CD14-positive monocyte (primary cell): ENCODE measurements at regions not wholly inside any gene's neighbourhood (a gene's known extent, or its start where the extent isn't known, plus 50 kb on each side); places are given as distances from the start of the nearest gene placed in this dataset.

ENCODE experiments used
- DNase-seq, 3 donors: peaks; one replicate each; pipeline ENCODE4 v3.0.0-alpha.2; 2011 to 2022
- H2AFZ ChIP-seq: 2 replicates; pipeline ENCODE4 v1.6.0; 2012; ENCODE audit warnings: mild to moderate bottlenecking, low read depth, low read length, inconsistent platforms; ENCODE audit not compliant: insufficient read depth, poor library complexity, severe bottlenecking
- H3K27ac ChIP-seq, 2 donors: 1 replicate in 1 of 2; 2 replicates in 1 of 2; pipeline ENCODE4 v1.5.1; 2012 to 2013; ENCODE audit warnings: low read length in 2 of 2, control low read depth in 1 of 2, inconsistent platforms in 1 of 2, low read depth in 1 of 2, mild to moderate bottlenecking in 1 of 2
- H3K27me3 ChIP-seq, 2 donors: one replicate each; pipeline versions ENCODE4 v1.6.0 to v1.6.1; 2011 to 2013; ENCODE audit warnings: low read length in 2 of 2; ENCODE audit not compliant: control insufficient read depth in 2 of 2, insufficient read depth in 2 of 2
- H3K36me3 ChIP-seq, 2 donors: replicated peaks in 1 of 2; 1 replicate in 1 of 2; 2 replicates in 1 of 2; pipeline versions ENCODE4 v1.5.1 to v1.6.1; 2012 to 2013; ENCODE audit warnings: low read length in 2 of 2, control low read depth in 1 of 2, inconsistent platforms in 1 of 2, mild to moderate bottlenecking in 1 of 2; ENCODE audit not compliant: insufficient read depth in 2 of 2, control insufficient read depth in 1 of 2
- H3K4me1 ChIP-seq, 2 donors: 1 replicate in 1 of 2; 2 replicates in 1 of 2; pipeline versions ENCODE4 v1.5.1 to v1.6.1; 2012 to 2013; ENCODE audit warnings: low read length in 2 of 2, control low read depth in 1 of 2, inconsistent platforms in 1 of 2, mild to moderate bottlenecking in 1 of 2, moderate library complexity in 1 of 2; ENCODE audit not compliant: insufficient read depth in 2 of 2, control insufficient read depth in 1 of 2
- H3K4me2 ChIP-seq: replicated peaks from 2 replicates; pipeline ENCODE3; 2012; ENCODE audit warnings: low read length, moderate library complexity, mild to moderate bottlenecking; ENCODE audit not compliant: poor library complexity, severe bottlenecking; ENCODE audit errors: extremely low read depth
- H3K4me3 ChIP-seq, 3 experiments: fragments of 200-600 bp in 1 of 3; sonication (generic) in 1 of 3; replicated peaks in 1 of 3; 1 replicate in 2 of 3; 2 replicates in 1 of 3; pipeline ENCODE4 v1.5.1; 2011 to 2013; ENCODE audit warnings: low read length in 3 of 3, mild to moderate bottlenecking in 3 of 3, control low read depth in 2 of 3, low read depth in 2 of 3, inconsistent platforms in 1 of 3, moderate library complexity in 1 of 3
- H3K79me2 ChIP-seq: 2 replicates; pipeline ENCODE4 v1.6.0; 2012; ENCODE audit warnings: mild to moderate bottlenecking, control low read depth, inconsistent platforms, low read length, moderate library complexity; ENCODE audit not compliant: insufficient read depth
- H3K9ac ChIP-seq: 2 replicates; pipeline ENCODE4 v1.6.0; 2017; ENCODE audit warnings: low read length, mild to moderate bottlenecking; ENCODE audit not compliant: insufficient read depth, poor library complexity, severe bottlenecking
- H3K9me3 ChIP-seq, 2 donors: replicated peaks in 1 of 2; 1 replicate in 1 of 2; 2 replicates in 1 of 2; pipeline versions ENCODE4 v1.5.1 to v1.6.1; 2012 to 2013; ENCODE audit warnings: low read length in 2 of 2, control low read depth in 1 of 2; ENCODE audit not compliant: control insufficient read depth in 1 of 2, insufficient read depth in 1 of 2
- H4K20me1 ChIP-seq: 2 replicates; pipeline ENCODE4 v1.6.0; 2012; ENCODE audit warnings: mild to moderate bottlenecking, low read length, control low read depth, moderate library complexity; ENCODE audit not compliant: insufficient read depth
- H3K27ac Mint-ChIP-seq, 7 donors: one replicate each; pipeline ENCODE4 v1.8.0; 2020; ENCODE audit warnings: mild to moderate bottlenecking in 7 of 7, mixed read lengths in 7 of 7, moderate library complexity in 6 of 7, inconsistent platforms in 2 of 7
- H3K27me3 Mint-ChIP-seq, 3 donors: one replicate each; pipeline ENCODE4 v1.8.0; 2021 to 2022; ENCODE audit warnings: low read depth in 3 of 3, mild to moderate bottlenecking in 3 of 3, mixed read lengths in 3 of 3, moderate library complexity in 3 of 3, inconsistent platforms in 1 of 3
- H3K36me3 Mint-ChIP-seq, 2 donors: one replicate each; pipeline ENCODE4 v1.8.0; 2020; ENCODE audit warnings: mixed read lengths in 2 of 2, inconsistent platforms in 1 of 2, mild to moderate bottlenecking in 1 of 2
- H3K4me1 Mint-ChIP-seq: one replicate; pipeline ENCODE4 v1.8.0; 2020; ENCODE audit warnings: mild to moderate bottlenecking, mixed read lengths
- H3K4me3 Mint-ChIP-seq, 2 donors: one replicate each; pipeline ENCODE4 v1.8.0; 2020; ENCODE audit warnings: mild to moderate bottlenecking in 2 of 2, mixed read lengths in 2 of 2, moderate library complexity in 1 of 2
- H3K9me3 Mint-ChIP-seq, 7 donors: one replicate each; pipeline ENCODE4 v1.8.0; 2020 to 2022; ENCODE audit warnings: mixed read lengths in 7 of 7, mild to moderate bottlenecking in 6 of 7, moderate library complexity in 6 of 7, inconsistent platforms in 2 of 7
- WGBS: methylation state at CpG from one replicate; pipeline ENCODE4 v1.1.5; 2013; ENCODE audit warnings: missing lambda C conversion rate; ENCODE audit not compliant: insufficient coverage; 5-methylcytosine and 5-hydroxymethylcytosine counted together
- intact Hi-C, 2 donors: fragments of 100-400 bp; cut with micrococcal nuclease; formaldehyde crosslinking; loops; one replicate each; pipeline versions ENCODE4 v1.15.0 to v1.15.1; 2023
- TF ChIP-seq, protein P1 (sequence below): fragments of 200-600 bp; IDR thresholded peaks from one replicate; pipeline ENCODE4 v1.8.0; 2022; ENCODE audit warnings: antibody characterized with exemption, mild to moderate bottlenecking

DNA sequence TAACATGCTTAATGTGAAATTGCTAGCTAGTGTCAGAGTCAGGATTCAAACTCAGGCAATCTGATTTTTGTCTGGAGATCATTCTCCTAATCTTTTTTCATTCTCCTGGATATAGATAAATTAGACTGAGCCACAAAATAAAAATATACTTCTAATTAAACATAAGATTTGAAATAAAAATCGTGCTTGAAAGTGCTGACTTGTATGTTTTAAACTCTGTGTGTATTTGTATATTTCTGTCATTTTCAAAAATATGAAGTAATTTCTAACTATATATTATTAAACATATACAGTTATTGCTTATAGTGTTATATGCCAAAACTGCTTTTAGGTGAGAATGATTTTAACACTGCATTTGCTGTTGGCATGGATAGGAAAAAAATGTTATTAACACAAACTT lies 239.4 kb downstream of the KCNJ2 start:
- peaks cover 40% of the 10 kb centered on the region for H3K4me1 Mint-ChIP-seq

DNA sequence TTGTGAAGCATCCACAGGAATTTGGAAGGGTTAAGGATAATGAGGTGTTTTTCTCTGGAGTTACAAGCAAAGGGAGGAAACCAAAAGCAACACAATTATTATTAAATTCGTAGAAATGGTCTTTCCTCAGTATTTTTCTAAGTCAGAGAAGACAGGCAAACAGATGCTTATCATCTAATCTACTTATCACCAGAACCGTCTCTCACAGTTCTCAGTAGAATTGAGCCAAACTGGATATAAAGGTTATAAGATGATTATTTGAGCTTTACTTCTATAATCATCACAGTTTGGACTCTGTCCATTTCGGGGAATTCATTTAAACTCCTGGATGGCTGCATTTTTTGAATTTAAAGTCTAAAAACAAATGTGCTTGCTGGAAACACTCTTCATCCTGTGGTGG lies 245.0 kb downstream of the KCNJ2 start:
- Histone ChIP-seq H3K36me3 (no peaks in the 10 kb centered on the region), H3K4me1 (no peaks in the 10 kb centered on the region), H2AFZ (no peak overlapping the region), H3K27me3 (no peaks in the 10 kb centered on the region), H3K4me2 (no peak overlapping the region), H3K9ac (no peak overlapping the region), H3K79me2 (no peaks in the 10 kb centered on the region), H4K20me1 (no peaks in the 10 kb centered on the region), H3K27ac (no peak overlapping the region), H3K4me3 (no peak overlapping the region), H3K9me3 (no peaks in the 10 kb centered on the region)
- peaks cover 0 to 10% (median 0%) of the 10 kb centered on the region in 7 donors for H3K9me3 Mint-ChIP-seq
- no peak for DNase-seq
- H3K4me3 Mint-ChIP-seq, result no peak overlapping the region
- no peaks in the 10 kb centered on the region for H3K4me1 Mint-ChIP-seq
- no peak overlapping the region for H3K27ac Mint-ChIP-seq
- no peaks in the 10 kb centered on the region for H3K27me3 Mint-ChIP-seq
- WGBS, result no CpG with 5 or more reads among the region's 3 CpGs
- no peaks in the 10 kb centered on the region for H3K36me3 Mint-ChIP-seq
- intact Hi-C loops, result no loop called here
- TF ChIP-seq, protein P1, sequence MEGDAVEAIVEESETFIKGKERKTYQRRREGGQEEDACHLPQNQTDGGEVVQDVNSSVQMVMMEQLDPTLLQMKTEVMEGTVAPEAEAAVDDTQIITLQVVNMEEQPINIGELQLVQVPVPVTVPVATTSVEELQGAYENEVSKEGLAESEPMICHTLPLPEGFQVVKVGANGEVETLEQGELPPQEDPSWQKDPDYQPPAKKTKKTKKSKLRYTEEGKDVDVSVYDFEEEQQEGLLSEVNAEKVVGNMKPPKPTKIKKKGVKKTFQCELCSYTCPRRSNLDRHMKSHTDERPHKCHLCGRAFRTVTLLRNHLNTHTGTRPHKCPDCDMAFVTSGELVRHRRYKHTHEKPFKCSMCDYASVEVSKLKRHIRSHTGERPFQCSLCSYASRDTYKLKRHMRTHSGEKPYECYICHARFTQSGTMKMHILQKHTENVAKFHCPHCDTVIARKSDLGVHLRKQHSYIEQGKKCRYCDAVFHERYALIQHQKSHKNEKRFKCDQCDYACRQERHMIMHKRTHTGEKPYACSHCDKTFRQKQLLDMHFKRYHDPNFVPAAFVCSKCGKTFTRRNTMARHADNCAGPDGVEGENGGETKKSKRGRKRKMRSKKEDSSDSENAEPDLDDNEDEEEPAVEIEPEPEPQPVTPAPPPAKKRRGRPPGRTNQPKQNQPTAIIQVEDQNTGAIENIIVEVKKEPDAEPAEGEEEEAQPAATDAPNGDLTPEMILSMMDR, result no peak

More for the DNA sequence above, 239.4 kb downstream of the KCNJ2 start:
- H3K79me2 ChIP-seq, result no peaks in the 10 kb centered on the region
- H2AFZ ChIP-seq, result no peak overlapping the region
- Mint-ChIP-seq H3K27ac (no peak overlapping the region), H3K4me3 (no peak overlapping the region), H3K27me3 (peaks cover 0 to 3% (median 0%) of the 10 kb centered on the region in 3 donors), H3K9me3 (peaks cover 0 to 5% (median 0%) of the 10 kb centered on the region in 7 donors), H3K36me3 (peaks cover 0 to 2% of the 10 kb centered on the region in 2 donors)
- H3K36me3 ChIP-seq, result no peaks in the 10 kb centered on the region
- H3K9me3 ChIP-seq, result no peaks in the 10 kb centered on the region
- H3K9ac ChIP-seq, result no peak overlapping the region
- TF ChIP-seq, protein P1, result no peak
- intact Hi-C loops, result no loop called here
- H4K20me1 ChIP-seq, result no peaks in the 10 kb centered on the region
- no peak for DNase-seq
- no peak overlapping the region for H3K27ac ChIP-seq
- H3K27me3 ChIP-seq, result no peaks in the 10 kb centered on the region
- H3K4me2 ChIP-seq, result no peak overlapping the region
- peaks cover 21 to 35% of the 10 kb centered on the region in 2 donors for H3K4me1 ChIP-seq
- no peak overlapping the region for H3K4me3 ChIP-seq
- no CpG with 5 or more reads among the region's 1 CpG for WGBS
